Duodenal mucosa (tissue), 2 donors: ENCODE measurements at regions not wholly inside any gene's neighbourhood (a gene's known extent, or its start where the extent isn't known, plus 50 kb on each side); places are given as distances from the start of the nearest gene placed in this dataset.

ENCODE experiments used
- H3K27ac ChIP-seq: one replicate; pipeline ENCODE4 v1.7.0; 2013; ENCODE audit warnings: low read depth, low read length
- H3K27me3 ChIP-seq, 2 donors: one replicate each; pipeline ENCODE4 v1.7.0; 2013; ENCODE audit warnings: low read length in 2 of 2, control low read depth in 1 of 2; ENCODE audit not compliant: insufficient read depth in 2 of 2, control insufficient read depth in 1 of 2
- H3K36me3 ChIP-seq, 2 donors: one replicate each; pipeline ENCODE4 v1.7.0; 2013; ENCODE audit warnings: low read length in 2 of 2, control low read depth in 1 of 2; ENCODE audit not compliant: insufficient read depth in 2 of 2, control insufficient read depth in 1 of 2
- H3K4me1 ChIP-seq, 2 donors: one replicate each; pipeline ENCODE4 v1.7.0; 2013; ENCODE audit warnings: low read length in 2 of 2, control low read depth in 1 of 2; ENCODE audit not compliant: insufficient read depth in 2 of 2, control insufficient read depth in 1 of 2
- H3K4me3 ChIP-seq, 2 donors: one replicate each; pipeline ENCODE4 v1.7.0; 2013; ENCODE audit warnings: low read length in 2 of 2, low read depth in 1 of 2
- H3K9ac ChIP-seq, 2 donors: one replicate each; pipeline ENCODE4 v1.7.0; 2013; ENCODE audit warnings: low read length in 2 of 2, low read depth in 1 of 2
- H3K9me3 ChIP-seq, 2 donors: one replicate each; pipeline ENCODE4 v1.7.0; 2013; ENCODE audit warnings: low read length in 2 of 2, control low read depth in 1 of 2; ENCODE audit not compliant: control insufficient read depth in 1 of 2

DNA sequence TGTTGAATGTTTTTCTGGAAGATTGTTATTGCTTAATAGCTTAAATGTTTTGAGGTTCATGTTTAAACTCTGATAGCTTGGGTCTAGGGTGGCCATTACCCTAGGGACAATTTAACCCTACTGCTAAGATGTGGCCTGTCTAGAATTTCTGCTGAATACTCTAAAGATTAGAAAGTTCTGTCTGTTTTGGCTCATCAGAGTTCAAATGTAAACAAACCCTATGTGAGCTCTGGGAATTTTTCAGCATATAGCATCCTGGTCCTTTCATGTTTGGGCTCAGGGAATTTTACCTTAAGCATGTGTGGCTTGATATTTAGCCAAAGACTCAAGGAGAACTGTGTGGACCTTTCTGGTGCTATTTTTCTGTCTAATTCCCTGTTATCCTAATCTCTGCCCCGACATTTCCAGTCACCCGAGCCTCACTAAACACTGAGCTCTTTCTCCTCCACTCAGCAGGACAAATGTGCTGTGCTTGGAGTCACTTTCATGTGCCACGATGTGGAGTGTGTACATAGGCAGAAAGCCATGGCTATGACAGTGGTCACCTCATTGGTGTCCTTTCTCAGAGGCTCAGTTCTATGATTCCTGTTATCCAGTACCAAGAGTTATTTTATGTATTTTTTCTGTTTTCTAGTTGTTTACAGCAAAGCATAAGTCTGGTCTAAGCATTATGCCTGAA lies 492.5 kb upstream of the SPHKAP start:
- H3K4me1 ChIP-seq: no peaks in the 10 kb centered on the region
- no peaks in the 10 kb centered on the region for H3K27me3 ChIP-seq
- no peak overlapping the region for H3K27ac ChIP-seq

DNA sequence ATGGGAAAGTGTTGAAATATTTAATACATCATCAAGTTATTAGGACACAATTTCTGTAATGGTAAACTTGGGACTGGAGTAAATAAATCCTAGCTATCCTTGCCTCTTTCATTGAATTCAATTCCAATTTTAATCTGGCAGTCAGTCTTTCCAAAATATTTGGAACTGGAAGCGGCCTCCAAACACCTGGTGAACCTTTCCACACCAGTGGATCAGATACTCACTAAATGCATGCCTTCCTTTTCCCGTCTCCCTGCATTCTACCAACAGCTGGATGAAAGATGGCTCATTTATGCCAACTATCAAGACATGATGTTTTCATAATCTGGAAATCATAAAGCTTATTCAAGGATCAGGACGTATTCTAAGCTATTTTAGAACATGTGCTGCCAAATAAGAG lies 488.2 kb upstream of the SPHKAP start:
- H3K27me3 ChIP-seq: no peaks in the 10 kb centered on the region
- no peaks in the 10 kb centered on the region for H3K9me3 ChIP-seq
- no peaks in the 10 kb centered on the region for H3K36me3 ChIP-seq
- no peak overlapping the region for H3K27ac ChIP-seq
- H3K4me1 ChIP-seq: no peaks in the 10 kb centered on the region
- H3K9ac ChIP-seq: no peak overlapping the region
- no peak overlapping the region for H3K4me3 ChIP-seq

More for the DNA sequence above, 492.5 kb upstream of the SPHKAP start:
- Histone ChIP-seq H3K36me3 (no peaks in the 10 kb centered on the region), H3K9ac (no peak overlapping the region), H3K9me3 (no peaks in the 10 kb centered on the region), H3K4me3 (no peak overlapping the region)

DNA sequence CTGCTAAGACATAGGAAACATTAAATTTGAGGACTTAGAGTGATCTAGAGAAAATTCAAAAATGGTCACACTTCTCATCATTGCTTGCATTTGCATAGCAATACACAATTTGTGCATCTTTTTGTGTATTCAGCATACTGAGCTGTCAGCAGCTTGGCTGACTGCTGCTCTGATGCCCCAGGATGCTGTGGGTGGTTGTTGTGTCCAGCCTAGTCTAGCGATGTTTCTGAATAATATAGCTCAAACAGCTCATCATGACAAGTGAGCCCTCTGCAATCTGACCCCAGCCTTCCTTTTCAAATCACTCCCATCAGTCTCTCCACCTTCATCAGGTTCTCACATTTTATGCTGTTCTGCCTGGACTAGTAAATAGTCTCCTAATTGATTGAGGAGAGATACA lies 483.7 kb upstream of the SPHKAP start:
- H3K27ac ChIP-seq: no peak overlapping the region
- no peaks in the 10 kb centered on the region for H3K9me3 ChIP-seq
- no peaks in the 10 kb centered on the region for H3K36me3 ChIP-seq
- no peak overlapping the region for H3K9ac ChIP-seq
- no peaks in the 10 kb centered on the region for H3K27me3 ChIP-seq
- H3K4me3 ChIP-seq: no peak overlapping the region
- H3K4me1 ChIP-seq: no peaks in the 10 kb centered on the region

DNA sequence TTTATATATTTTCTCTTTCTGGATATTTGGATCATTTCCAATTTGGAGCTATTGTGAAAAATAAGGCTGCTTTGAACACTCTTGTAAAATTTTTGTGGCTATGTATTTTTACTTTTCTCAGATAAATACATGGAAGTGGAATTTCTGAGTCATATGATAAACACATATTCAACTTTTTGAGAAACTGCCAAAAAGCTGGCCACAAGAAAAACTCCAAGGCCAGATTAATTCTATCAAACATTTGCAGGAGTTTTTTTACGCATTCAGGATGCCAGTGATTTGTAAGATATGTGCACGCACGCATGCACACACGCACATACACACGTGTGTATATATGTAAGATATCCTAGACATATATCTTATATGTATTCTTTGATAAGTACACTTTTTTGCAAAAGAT lies 477.5 kb upstream of the SPHKAP start:
- H3K9me3 ChIP-seq: no peaks in the 10 kb centered on the region
- H3K27me3 ChIP-seq: no peaks in the 10 kb centered on the region
- H3K4me3 ChIP-seq: no peak overlapping the region
- no peaks in the 10 kb centered on the region for H3K36me3 ChIP-seq
- no peak overlapping the region for H3K9ac ChIP-seq
- H3K4me1 ChIP-seq: no peaks in the 10 kb centered on the region
- H3K27ac ChIP-seq: no peak overlapping the region

DNA sequence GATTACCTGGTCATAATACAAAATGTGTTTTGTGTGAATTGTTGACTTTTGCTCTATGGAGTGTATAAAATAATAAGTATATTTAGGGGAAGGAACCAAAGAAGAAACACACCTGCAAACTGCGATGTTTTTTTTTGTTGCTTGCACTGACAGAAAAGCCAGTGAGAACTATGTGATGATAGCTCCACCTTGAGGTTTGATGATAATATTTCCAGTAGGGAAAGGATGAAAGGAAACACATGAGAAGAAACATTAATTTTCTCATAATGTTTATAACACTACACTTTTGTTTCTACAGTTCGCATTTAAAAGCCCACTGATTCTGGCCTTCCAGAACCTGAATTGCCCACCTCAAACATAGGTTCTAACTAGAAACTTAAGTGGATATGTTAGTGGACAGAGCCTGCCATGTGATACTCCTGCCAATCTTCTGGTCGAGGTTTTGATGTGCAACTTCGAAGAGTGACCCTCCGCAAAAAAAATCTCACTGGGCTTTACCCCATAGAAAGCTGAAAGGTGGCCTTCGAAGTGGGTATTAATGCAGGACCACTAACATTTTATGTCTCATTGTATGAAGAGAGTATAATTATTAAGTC lies 476.4 kb upstream of the SPHKAP start:
- Histone ChIP-seq H3K27ac (no peak overlapping the region), H3K9ac (no peak overlapping the region)

DNA sequence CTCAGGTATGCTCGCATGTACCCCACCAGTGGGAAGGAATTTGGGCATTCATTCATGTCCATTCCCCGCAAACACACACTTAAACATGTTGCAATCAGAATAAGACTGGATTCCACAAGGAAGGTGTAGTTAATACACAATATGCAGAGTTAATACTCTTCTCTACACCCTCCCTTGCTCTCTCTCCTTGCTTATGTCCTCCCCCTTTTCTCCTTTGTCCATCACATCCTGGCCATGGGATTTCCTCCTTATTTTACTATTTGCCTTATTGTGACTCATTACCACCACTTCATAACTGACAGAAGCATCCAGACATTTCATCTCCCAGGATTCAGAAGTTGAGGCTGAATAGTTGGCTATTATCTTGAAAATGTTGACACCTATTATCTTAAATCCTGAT lies 473.8 kb upstream of the SPHKAP start:
- no peak overlapping the region for H3K27ac ChIP-seq
- no peaks in the 10 kb centered on the region for H3K4me1 ChIP-seq
- no peaks in the 10 kb centered on the region for H3K27me3 ChIP-seq
- H3K9me3 ChIP-seq: no peaks in the 10 kb centered on the region
- no peak overlapping the region for H3K4me3 ChIP-seq
- H3K9ac ChIP-seq: no peak overlapping the region
- no peaks in the 10 kb centered on the region for H3K36me3 ChIP-seq

More for the DNA sequence above, 476.4 kb upstream of the SPHKAP start:
- H3K4me1 ChIP-seq: no peaks in the 10 kb centered on the region
- H3K36me3 ChIP-seq: no peaks in the 10 kb centered on the region
- no peak overlapping the region for H3K4me3 ChIP-seq
- no peaks in the 10 kb centered on the region for H3K9me3 ChIP-seq
- no peaks in the 10 kb centered on the region for H3K27me3 ChIP-seq

DNA sequence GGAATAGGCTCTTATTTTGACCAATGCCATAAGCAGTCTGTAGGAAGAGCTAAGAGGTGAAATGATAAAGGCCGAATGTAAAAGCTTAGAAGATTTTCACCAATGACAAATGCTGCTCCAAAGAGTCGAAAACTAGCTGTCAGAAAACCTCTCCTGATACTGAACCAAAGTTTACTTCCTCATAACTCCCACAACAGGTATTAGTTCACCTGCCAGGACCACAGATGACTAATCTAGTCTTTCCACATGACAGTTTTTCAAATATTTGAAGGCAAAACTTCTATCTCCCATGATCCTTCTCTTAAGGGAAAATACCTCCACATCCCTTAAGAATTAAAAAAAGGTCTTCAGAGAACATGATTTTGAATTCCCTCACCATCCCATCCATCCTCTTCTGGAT lies 473.2 kb upstream of the SPHKAP start:
- Histone ChIP-seq H3K4me1 (no peaks in the 10 kb centered on the region), H3K27me3 (no peaks in the 10 kb centered on the region), H3K9me3 (no peaks in the 10 kb centered on the region), H3K27ac (no peak overlapping the region), H3K9ac (no peak overlapping the region), H3K4me3 (no peak overlapping the region), H3K36me3 (no peaks in the 10 kb centered on the region)

DNA sequence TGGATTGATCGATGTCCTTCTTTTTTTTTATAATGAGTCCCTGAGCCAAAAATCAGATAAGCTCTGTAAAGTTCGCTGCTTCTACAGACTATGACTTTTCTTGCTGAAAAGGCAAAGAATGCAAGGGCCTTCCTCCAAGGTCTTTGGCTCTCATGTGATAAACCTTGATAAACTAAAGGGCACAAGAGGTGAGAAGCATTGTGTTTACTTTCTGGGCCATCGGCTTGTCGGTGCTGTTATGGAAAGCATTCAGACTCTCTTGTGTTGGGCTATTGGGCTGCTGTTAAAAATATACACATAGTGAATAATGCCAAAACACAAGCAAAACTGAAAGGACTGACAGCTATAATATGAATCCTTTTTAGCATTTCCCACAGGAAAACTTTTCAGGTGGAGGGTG lies 472.4 kb upstream of the SPHKAP start:
- no peak overlapping the region for H3K9ac ChIP-seq
- H3K27ac ChIP-seq: no peak overlapping the region
- no peaks in the 10 kb centered on the region for H3K27me3 ChIP-seq
- H3K4me1 ChIP-seq: no peaks in the 10 kb centered on the region
- H3K36me3 ChIP-seq: no peaks in the 10 kb centered on the region
- H3K4me3 ChIP-seq: no peak overlapping the region
- H3K9me3 ChIP-seq: no peaks in the 10 kb centered on the region

DNA sequence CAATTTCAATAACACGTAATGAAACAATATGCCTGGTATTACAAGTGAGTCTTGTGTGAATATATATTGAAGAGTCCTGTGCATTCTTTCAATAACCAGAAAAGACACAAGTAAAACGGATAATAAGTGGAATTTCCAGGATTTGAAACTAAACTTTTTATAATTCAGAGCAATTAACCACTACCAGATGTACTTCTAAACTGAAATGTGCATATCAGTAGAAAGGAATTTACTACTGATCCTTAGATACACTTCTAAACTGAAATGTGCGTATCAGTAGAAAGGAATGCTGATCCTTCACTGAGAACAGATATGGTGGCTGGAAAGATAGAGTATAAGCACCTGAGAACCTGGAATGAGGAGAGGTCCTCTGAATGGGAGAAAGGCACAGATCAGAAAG lies 470.9 kb upstream of the SPHKAP start:
- H3K36me3 ChIP-seq: no peaks in the 10 kb centered on the region
- H3K4me1 ChIP-seq: no peaks in the 10 kb centered on the region
- no peaks in the 10 kb centered on the region for H3K9me3 ChIP-seq
- no peak overlapping the region for H3K27ac ChIP-seq
- H3K9ac ChIP-seq: no peak overlapping the region
- H3K27me3 ChIP-seq: no peaks in the 10 kb centered on the region
- H3K4me3 ChIP-seq: no peak overlapping the region

DNA sequence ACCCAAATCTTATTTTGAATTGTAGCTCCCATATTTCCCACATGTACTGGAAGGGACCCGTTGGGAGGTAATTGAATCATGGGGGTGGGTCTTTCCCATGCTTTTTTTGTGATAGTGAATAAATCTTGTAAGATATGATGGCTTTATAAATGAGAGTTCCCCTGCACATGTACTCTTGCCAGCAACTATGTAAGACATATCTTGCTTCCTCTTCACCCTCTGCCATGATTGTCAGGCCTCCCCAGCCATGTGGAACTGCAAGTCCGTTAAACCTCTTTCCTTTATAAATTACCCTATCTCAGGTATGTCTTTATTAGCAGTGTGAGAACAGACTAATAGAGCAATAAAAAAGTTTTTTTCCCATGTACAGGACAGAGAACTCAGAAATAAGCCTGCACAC lies 468.4 kb upstream of the SPHKAP start:
- Histone ChIP-seq H3K4me1 (no peaks in the 10 kb centered on the region), H3K36me3 (no peaks in the 10 kb centered on the region), H3K9ac (no peak overlapping the region), H3K9me3 (no peaks in the 10 kb centered on the region), H3K4me3 (no peak overlapping the region), H3K27ac (no peak overlapping the region), H3K27me3 (no peaks in the 10 kb centered on the region)
